H1 (cell line): ENCODE measurements at regions not wholly inside any gene's neighbourhood (a gene's known extent, or its start where the extent isn't known, plus 50 kb on each side); places are given as distances from the start of the nearest gene placed in this dataset.

Source experiments
- EP300 ChIP-seq, 2 experiments: IDR thresholded peaks; 1 replicate in 1 of 2; 2 replicates in 1 of 2; pipeline ENCODE4 v1.6.1; 2011 to 2012; ENCODE audit warnings: low read depth in 2 of 2, low read length in 2 of 2, mild to moderate bottlenecking in 2 of 2, borderline replicate concordance in 1 of 2, inconsistent platforms in 1 of 2, moderate library complexity in 1 of 2
- JUN ChIP-seq: IDR thresholded peaks from 2 replicates; pipeline ENCODE4 v1.6.1; 2011; ENCODE audit warnings: low read depth, mild to moderate bottlenecking, improper control_type of control experiment, low read length
- SUZ12 ChIP-seq: fragments of 200-600 bp; sonication (generic); IDR thresholded peaks from 2 replicates; pipeline ENCODE4 v1.6.1; 2012; ENCODE audit warnings: mild to moderate bottlenecking, inconsistent platforms, low read length, moderate library complexity, mixed read lengths
- TF ChIP-seq, protein P1 (sequence below), 3 experiments: IDR thresholded peaks; 1 replicate in 2 of 3; 2 replicates in 1 of 3; pipeline versions ENCODE4 v1.5.1 to v1.6.1; 2011; ENCODE audit warnings: low read length in 3 of 3, mild to moderate bottlenecking in 3 of 3, inconsistent platforms in 2 of 3, low read depth in 1 of 3, moderate library complexity in 1 of 3; ENCODE audit not compliant: insufficient read depth in 1 of 3; ENCODE audit errors: control extremely low read depth in 1 of 3

DNA sequence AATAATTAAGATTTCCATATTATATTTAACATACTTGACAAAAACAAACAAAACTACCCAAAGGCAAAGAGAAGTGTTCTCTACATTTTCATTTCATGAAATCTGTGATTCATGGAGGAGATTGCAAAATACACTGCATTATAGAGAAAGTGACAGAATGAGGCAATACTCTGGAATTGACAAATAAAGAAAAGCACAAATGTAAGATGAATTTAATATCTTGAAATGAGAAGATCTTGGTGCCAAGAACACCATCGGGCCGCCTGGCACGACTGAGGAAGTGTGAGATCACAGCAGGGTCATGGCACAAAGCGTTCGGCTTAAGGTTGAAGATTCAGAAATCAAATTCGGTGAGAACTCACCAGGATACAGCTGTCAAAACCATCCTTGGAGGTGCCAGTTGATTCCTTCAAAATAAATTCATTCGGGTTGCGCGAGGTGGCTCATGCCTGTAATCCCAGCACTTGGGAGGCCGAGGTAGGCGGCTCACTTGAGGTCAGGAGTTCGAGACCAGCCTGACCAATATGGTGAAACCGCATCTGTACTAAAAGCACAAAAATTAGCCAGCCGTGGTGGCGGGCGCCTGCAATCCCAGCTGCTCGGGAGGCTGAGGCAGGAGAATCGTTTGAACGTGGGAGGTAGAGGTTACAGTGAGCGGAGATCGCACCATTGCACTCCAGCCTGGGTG, 174.0 kb upstream of the PFKP start:
- no peak for TF ChIP-seq JUN
- TF ChIP-seq SUZ12 = no peak
- TF ChIP-seq, protein P1, sequence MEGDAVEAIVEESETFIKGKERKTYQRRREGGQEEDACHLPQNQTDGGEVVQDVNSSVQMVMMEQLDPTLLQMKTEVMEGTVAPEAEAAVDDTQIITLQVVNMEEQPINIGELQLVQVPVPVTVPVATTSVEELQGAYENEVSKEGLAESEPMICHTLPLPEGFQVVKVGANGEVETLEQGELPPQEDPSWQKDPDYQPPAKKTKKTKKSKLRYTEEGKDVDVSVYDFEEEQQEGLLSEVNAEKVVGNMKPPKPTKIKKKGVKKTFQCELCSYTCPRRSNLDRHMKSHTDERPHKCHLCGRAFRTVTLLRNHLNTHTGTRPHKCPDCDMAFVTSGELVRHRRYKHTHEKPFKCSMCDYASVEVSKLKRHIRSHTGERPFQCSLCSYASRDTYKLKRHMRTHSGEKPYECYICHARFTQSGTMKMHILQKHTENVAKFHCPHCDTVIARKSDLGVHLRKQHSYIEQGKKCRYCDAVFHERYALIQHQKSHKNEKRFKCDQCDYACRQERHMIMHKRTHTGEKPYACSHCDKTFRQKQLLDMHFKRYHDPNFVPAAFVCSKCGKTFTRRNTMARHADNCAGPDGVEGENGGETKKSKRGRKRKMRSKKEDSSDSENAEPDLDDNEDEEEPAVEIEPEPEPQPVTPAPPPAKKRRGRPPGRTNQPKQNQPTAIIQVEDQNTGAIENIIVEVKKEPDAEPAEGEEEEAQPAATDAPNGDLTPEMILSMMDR (IDR thresholded peaks at IDR 0.05; ENCODE audit: control extremely low read depth in 1 of 3, insufficient read depth in 1 of 3, low read depth in 1 of 3, low read length in 3 of 3) = no peak
- TF ChIP-seq EP300 (IDR thresholded peaks at IDR 0.05; ENCODE audit: borderline replicate concordance in 1 of 2, low read depth in 2 of 2, low read length in 2 of 2) = no peak
